ENCODE measurements at regions not wholly inside any gene's neighbourhood (a gene's known extent, or its start where the extent isn't known, plus 50 kb on each side); places are given as distances from the start of the nearest gene placed in this dataset.

DNA sequence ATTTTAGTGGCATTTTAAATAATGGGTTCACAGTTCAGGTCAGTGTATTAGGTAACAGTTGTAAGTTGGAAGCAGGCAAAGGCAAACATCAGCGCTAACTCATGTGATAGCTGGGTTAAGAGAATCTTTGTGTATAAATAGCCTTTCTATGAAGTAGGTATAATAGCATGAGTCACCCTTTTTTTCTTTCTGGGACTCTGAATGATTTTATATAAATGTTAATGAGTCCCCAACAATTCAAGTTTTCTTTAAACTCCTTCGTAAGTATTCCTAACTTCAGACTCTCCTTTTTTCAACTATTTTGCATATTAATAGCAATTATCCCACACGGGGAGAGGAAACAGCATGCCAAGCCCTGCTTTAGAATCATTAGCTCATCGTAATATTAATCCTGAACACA is 384.3 kb downstream of the PIK3C3 start:
- Histone ChIP-seq H3K4me3 (ENCODE audit: low read length in 2 of 2) (no peak overlapping the region), H3K36me3 (ENCODE audit: control insufficient read depth in 2 of 2, insufficient read depth in 2 of 2, low read length in 2 of 2) (no peaks in the 10 kb centered on the region), H3K4me1 (ENCODE audit: control insufficient read depth in 2 of 2, insufficient read depth in 2 of 2, low read length in 2 of 2) (no peaks in the 10 kb centered on the region), H3K9ac (ENCODE audit: low read depth in 1 of 2, low read length in 2 of 2) (no peak overlapping the region), H3K27me3 (ENCODE audit: control insufficient read depth in 2 of 2, insufficient read depth in 2 of 2, low read length in 2 of 2) (no peaks in the 10 kb centered on the region), H3K9me3 (ENCODE audit: control insufficient read depth in 2 of 2, low read length in 2 of 2) (no peaks in the 10 kb centered on the region), H3K27ac (ENCODE audit: low read depth in 2 of 2, low read length in 2 of 2) (no peak overlapping the region)

DNA sequence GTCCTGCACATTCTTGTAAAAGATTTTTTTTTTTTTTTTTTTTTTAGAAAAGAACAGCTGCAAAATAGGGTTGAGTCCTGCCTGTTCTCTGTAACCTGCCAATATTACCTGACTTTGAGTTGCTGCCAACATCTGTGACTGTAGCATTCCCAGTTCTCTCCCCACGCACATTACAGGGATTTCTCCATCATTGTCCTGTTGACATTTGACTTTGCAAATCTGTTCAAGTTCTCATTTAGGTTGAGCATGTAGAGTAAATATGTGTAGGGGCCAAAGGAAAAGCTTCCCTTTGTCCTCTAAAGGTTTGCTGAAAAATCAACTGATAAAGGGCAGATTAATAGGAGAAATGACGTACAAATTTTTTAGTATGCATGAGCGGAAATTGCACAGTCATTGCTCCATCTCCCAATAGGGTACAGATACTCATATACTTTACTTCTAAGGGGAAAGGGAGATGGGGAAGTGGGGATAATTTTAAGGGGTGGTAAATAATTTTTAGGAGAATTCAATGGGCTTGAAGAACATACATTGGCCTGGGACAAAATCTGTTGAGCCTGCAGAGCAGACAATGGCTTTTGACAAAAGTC is 385.5 kb downstream of the PIK3C3 start:
- H3K4me3 ChIP-seq (ENCODE audit: low read length in 2 of 2), result no peak overlapping the region
- H3K9ac ChIP-seq (ENCODE audit: low read depth in 1 of 2, low read length in 2 of 2), result no peak overlapping the region
- H3K4me1 ChIP-seq (ENCODE audit: control insufficient read depth in 2 of 2, insufficient read depth in 2 of 2, low read length in 2 of 2), result no peaks in the 10 kb centered on the region
- H3K36me3 ChIP-seq (ENCODE audit: control insufficient read depth in 2 of 2, insufficient read depth in 2 of 2, low read length in 2 of 2), result no peaks in the 10 kb centered on the region
- H3K27ac ChIP-seq (ENCODE audit: low read depth in 2 of 2, low read length in 2 of 2), result no peak overlapping the region
- no peaks in the 10 kb centered on the region for H3K27me3 ChIP-seq (ENCODE audit: control insufficient read depth in 2 of 2, insufficient read depth in 2 of 2, low read length in 2 of 2)
- no peaks in the 10 kb centered on the region for H3K9me3 ChIP-seq (ENCODE audit: control insufficient read depth in 2 of 2, low read length in 2 of 2)

DNA sequence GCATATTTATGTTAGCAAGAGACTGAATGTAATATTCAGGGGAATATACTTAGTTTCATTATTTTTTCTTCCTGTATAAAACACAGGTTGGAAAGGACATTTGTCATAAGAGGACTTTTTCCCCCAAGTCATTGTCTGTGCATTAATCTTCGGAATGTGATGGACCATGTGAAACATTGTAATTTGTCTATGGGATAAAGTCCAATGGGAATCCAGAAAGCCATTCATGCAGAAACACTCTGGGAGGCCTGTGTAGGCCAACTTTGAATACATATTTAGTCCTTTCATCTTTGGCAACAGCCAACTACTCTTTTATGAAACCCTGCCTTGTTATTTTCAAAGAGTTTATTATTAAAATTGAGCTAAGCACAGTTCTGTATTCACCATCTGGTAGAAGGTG is 386.4 kb downstream of the PIK3C3 start:
- no peaks in the 10 kb centered on the region for H3K9me3 ChIP-seq (ENCODE audit: control insufficient read depth in 2 of 2, low read length in 2 of 2)
- H3K4me3 ChIP-seq (ENCODE audit: low read length in 2 of 2), result no peak overlapping the region
- no peaks in the 10 kb centered on the region for H3K27me3 ChIP-seq (ENCODE audit: control insufficient read depth in 2 of 2, insufficient read depth in 2 of 2, low read length in 2 of 2)
- H3K36me3 ChIP-seq (ENCODE audit: control insufficient read depth in 2 of 2, insufficient read depth in 2 of 2, low read length in 2 of 2), result no peaks in the 10 kb centered on the region
- no peak overlapping the region for H3K27ac ChIP-seq (ENCODE audit: low read depth in 2 of 2, low read length in 2 of 2)
- H3K9ac ChIP-seq (ENCODE audit: low read depth in 1 of 2, low read length in 2 of 2), result no peak overlapping the region
- no peaks in the 10 kb centered on the region for H3K4me1 ChIP-seq (ENCODE audit: control insufficient read depth in 2 of 2, insufficient read depth in 2 of 2, low read length in 2 of 2)

GRCh38 chr18:42348722-42349121 is 393.7 kb downstream of the PIK3C3 start:
- no peaks in the 10 kb centered on the region for H3K36me3 ChIP-seq (ENCODE audit: control insufficient read depth in 2 of 2, insufficient read depth in 2 of 2, low read length in 2 of 2)
- H3K27me3 ChIP-seq (ENCODE audit: control insufficient read depth in 2 of 2, insufficient read depth in 2 of 2, low read length in 2 of 2), result no peaks in the 10 kb centered on the region
- no peak overlapping the region for H3K9ac ChIP-seq (ENCODE audit: low read depth in 1 of 2, low read length in 2 of 2)
- no peak overlapping the region for H3K4me3 ChIP-seq (ENCODE audit: low read length in 2 of 2)
- no peaks in the 10 kb centered on the region for H3K4me1 ChIP-seq (ENCODE audit: control insufficient read depth in 2 of 2, insufficient read depth in 2 of 2, low read length in 2 of 2)
- H3K27ac ChIP-seq (ENCODE audit: low read depth in 2 of 2, low read length in 2 of 2), result no peak overlapping the region
- H3K9me3 ChIP-seq (ENCODE audit: control insufficient read depth in 2 of 2, low read length in 2 of 2), result no peaks in the 10 kb centered on the region

DNA sequence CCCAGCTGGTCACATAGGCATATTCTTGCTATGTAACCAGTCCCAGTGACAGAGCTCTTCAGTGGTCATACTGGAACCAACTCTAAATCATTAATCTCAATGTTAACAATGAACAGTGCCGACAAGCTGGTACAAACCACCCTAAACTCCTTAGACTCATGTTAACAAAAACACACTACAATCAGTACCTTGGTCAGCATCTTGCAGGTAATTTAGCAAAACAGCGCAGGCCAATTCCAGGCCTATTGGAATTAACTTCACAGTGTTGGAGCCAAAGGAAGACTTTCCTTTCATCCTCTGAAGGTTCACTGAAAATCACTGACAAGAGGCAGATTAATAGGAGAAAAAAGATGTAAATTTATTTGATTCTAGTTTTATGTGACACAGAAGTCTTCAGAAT is 396.4 kb downstream of the PIK3C3 start:
- no peaks in the 10 kb centered on the region for H3K36me3 ChIP-seq (ENCODE audit: control insufficient read depth in 2 of 2, insufficient read depth in 2 of 2, low read length in 2 of 2)
- no peaks in the 10 kb centered on the region for H3K4me1 ChIP-seq (ENCODE audit: control insufficient read depth in 2 of 2, insufficient read depth in 2 of 2, low read length in 2 of 2)
- H3K27ac ChIP-seq (ENCODE audit: low read depth in 2 of 2, low read length in 2 of 2), result no peak overlapping the region
- H3K27me3 ChIP-seq (ENCODE audit: control insufficient read depth in 2 of 2, insufficient read depth in 2 of 2, low read length in 2 of 2), result no peaks in the 10 kb centered on the region
- H3K4me3 ChIP-seq (ENCODE audit: low read length in 2 of 2), result no peak overlapping the region
- no peaks in the 10 kb centered on the region for H3K9me3 ChIP-seq (ENCODE audit: control insufficient read depth in 2 of 2, low read length in 2 of 2)
- H3K9ac ChIP-seq (ENCODE audit: low read depth in 1 of 2, low read length in 2 of 2), result no peak overlapping the region

GRCh38 chr18:42360716-42361115 is 405.7 kb downstream of the PIK3C3 start:
- Histone ChIP-seq H3K9me3 (ENCODE audit: control insufficient read depth in 2 of 2, low read length in 2 of 2) (no peaks in the 10 kb centered on the region), H3K9ac (ENCODE audit: low read depth in 1 of 2, low read length in 2 of 2) (no peak overlapping the region), H3K27ac (ENCODE audit: low read depth in 2 of 2, low read length in 2 of 2) (no peak overlapping the region), H3K36me3 (ENCODE audit: control insufficient read depth in 2 of 2, insufficient read depth in 2 of 2, low read length in 2 of 2) (no peaks in the 10 kb centered on the region), H3K4me1 (ENCODE audit: control insufficient read depth in 2 of 2, insufficient read depth in 2 of 2, low read length in 2 of 2) (no peaks in the 10 kb centered on the region), H3K27me3 (ENCODE audit: control insufficient read depth in 2 of 2, insufficient read depth in 2 of 2, low read length in 2 of 2) (no peaks in the 10 kb centered on the region), H3K4me3 (ENCODE audit: low read length in 2 of 2) (no peak overlapping the region)

- Histone ChIP-seq H3K4me3 (ENCODE audit: low read length in 2 of 2) (no peak overlapping the region), H3K36me3 (ENCODE audit: control insufficient read depth in 2 of 2, insufficient read depth in 2 of 2, low read length in 2 of 2) (no peaks in the 10 kb centered on the region), H3K9ac (ENCODE audit: low read depth in 1 of 2, low read length in 2 of 2) (no peak overlapping the region), H3K4me1 (ENCODE audit: control insufficient read depth in 2 of 2, insufficient read depth in 2 of 2, low read length in 2 of 2) (no peaks in the 10 kb centered on the region), H3K27ac (ENCODE audit: low read depth in 2 of 2, low read length in 2 of 2) (no peak overlapping the region), H3K27me3 (ENCODE audit: control insufficient read depth in 2 of 2, insufficient read depth in 2 of 2, low read length in 2 of 2) (no peaks in the 10 kb centered on the region), H3K9me3 (ENCODE audit: control insufficient read depth in 2 of 2, low read length in 2 of 2) (no peaks in the 10 kb centered on the region)
These were observed 408.7 kb downstream of the PIK3C3 start for GRCh38 chr18:42363446-42364441.

DNA sequence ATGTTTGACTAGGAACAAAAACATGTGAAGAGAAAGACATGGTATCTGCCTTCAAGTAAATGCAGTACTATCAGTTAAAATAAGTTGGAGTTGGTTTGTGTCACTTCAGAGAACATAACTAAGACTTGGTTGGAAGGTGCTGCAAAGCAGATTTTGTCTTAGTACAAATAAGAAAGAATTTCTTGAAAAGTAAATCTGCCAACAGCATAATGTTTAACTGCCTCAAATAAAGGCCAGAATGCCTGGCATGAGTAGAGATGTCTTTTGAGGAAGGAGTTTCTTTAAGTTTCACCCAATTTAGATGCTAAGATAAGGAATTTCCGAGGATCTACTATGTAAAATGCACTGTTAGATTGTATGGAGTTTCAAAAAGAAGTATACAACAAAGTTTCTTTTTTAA is 409.7 kb downstream of the PIK3C3 start:
- H3K9ac ChIP-seq (ENCODE audit: low read depth in 1 of 2, low read length in 2 of 2), result no peak overlapping the region
- no peaks in the 10 kb centered on the region for H3K9me3 ChIP-seq (ENCODE audit: control insufficient read depth in 2 of 2, low read length in 2 of 2)
- no peaks in the 10 kb centered on the region for H3K27me3 ChIP-seq (ENCODE audit: control insufficient read depth in 2 of 2, insufficient read depth in 2 of 2, low read length in 2 of 2)
- H3K4me1 ChIP-seq (ENCODE audit: control insufficient read depth in 2 of 2, insufficient read depth in 2 of 2, low read length in 2 of 2), result no peaks in the 10 kb centered on the region
- H3K4me3 ChIP-seq (ENCODE audit: low read length in 2 of 2), result no peak overlapping the region
- no peaks in the 10 kb centered on the region for H3K36me3 ChIP-seq (ENCODE audit: control insufficient read depth in 2 of 2, insufficient read depth in 2 of 2, low read length in 2 of 2)
- no peak overlapping the region for H3K27ac ChIP-seq (ENCODE audit: low read depth in 2 of 2, low read length in 2 of 2)

DNA sequence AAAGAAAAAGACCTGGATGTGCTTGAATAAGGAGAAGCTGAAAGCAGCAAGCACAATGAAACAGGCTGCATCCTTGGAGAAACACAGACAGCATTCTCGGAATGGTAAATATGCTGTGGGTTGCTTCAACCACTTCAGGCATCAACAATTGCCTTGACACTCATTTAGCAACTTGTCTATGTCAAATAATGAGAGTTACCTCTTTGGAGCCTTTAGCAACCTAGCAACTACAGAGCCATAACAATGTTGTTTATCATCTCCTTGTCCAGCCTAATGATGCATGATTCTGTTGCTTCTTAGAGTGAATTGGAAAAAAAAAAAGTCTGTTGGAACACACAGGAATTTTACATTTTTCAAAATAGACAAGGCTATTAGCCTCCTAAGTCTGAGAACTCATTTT is 410.6 kb downstream of the PIK3C3 start:
- no peaks in the 10 kb centered on the region for H3K27me3 ChIP-seq (ENCODE audit: control insufficient read depth in 2 of 2, insufficient read depth in 2 of 2, low read length in 2 of 2)
- H3K9ac ChIP-seq (ENCODE audit: low read depth in 1 of 2, low read length in 2 of 2), result no peak overlapping the region
- no peaks in the 10 kb centered on the region for H3K9me3 ChIP-seq (ENCODE audit: control insufficient read depth in 2 of 2, low read length in 2 of 2)
- no peaks in the 10 kb centered on the region for H3K36me3 ChIP-seq (ENCODE audit: control insufficient read depth in 2 of 2, insufficient read depth in 2 of 2, low read length in 2 of 2)
- no peak overlapping the region for H3K27ac ChIP-seq (ENCODE audit: low read depth in 2 of 2, low read length in 2 of 2)
- H3K4me3 ChIP-seq (ENCODE audit: low read length in 2 of 2), result no peak overlapping the region
- H3K4me1 ChIP-seq (ENCODE audit: control insufficient read depth in 2 of 2, insufficient read depth in 2 of 2, low read length in 2 of 2), result no peaks in the 10 kb centered on the region

- no peaks in the 10 kb centered on the region for H3K9me3 ChIP-seq (ENCODE audit: control insufficient read depth in 2 of 2, low read length in 2 of 2)
- no peaks in the 10 kb centered on the region for H3K4me1 ChIP-seq (ENCODE audit: control insufficient read depth in 2 of 2, insufficient read depth in 2 of 2, low read length in 2 of 2)
- no peak overlapping the region for H3K9ac ChIP-seq (ENCODE audit: low read depth in 1 of 2, low read length in 2 of 2)
These were observed 418.6 kb downstream of the PIK3C3 start for GRCh38 chr18:42373584-42373983.

More at GRCh38 chr18:42373584-42373983, 418.6 kb downstream of the PIK3C3 start:
- Histone ChIP-seq H3K4me3 (ENCODE audit: low read length in 2 of 2) (no peak overlapping the region), H3K27me3 (ENCODE audit: control insufficient read depth in 2 of 2, insufficient read depth in 2 of 2, low read length in 2 of 2) (no peaks in the 10 kb centered on the region), H3K36me3 (ENCODE audit: control insufficient read depth in 2 of 2, insufficient read depth in 2 of 2, low read length in 2 of 2) (no peaks in the 10 kb centered on the region), H3K27ac (ENCODE audit: low read depth in 2 of 2, low read length in 2 of 2) (no peak overlapping the region)

All from mucosa of rectum (tissue), 2 donors.